ENCODE measurements at regions not wholly inside any gene's neighbourhood (a gene's known extent, or its start where the extent isn't known, plus 50 kb on each side); places are given as distances from the start of the nearest gene placed in this dataset.

DNA sequence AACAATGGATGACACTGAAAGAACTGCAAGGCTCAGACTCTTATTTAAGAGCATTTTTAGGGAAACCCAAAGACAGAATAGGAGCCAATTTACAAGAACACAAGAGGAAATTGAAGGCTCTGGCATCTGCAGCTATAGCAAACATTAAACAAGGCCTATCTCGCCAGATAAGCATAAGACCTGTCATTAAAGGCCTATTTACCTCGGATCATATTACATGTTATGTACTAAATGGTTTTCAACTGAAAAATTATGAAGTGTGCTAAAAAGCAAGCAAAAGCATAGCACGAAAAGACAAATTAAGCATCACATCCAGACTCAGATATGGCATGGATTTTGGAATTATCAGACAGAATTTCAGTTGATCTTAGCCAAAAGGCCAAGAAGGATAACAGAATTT lies 617.1 kb downstream of the SQOR start:
- BruUV-seq (replicated peaks) = no TSS peak
- no peaks in the 10 kb centered on the region for H3K27me3 Mint-ChIP-seq (ENCODE audit: unreplicated experiment)
- H3K4me1 Mint-ChIP-seq (ENCODE audit: low read depth, unreplicated experiment) = no peaks in the 10 kb centered on the region
- peaks cover 5% of the 10 kb centered on the region for H3K9me3 Mint-ChIP-seq (ENCODE audit: low read depth, unreplicated experiment)
- no peak for DNase-seq
- H3K36me3 Mint-ChIP-seq (ENCODE audit: insufficient read depth, unreplicated experiment) = no peaks in the 10 kb centered on the region
- intact Hi-C loops (cut with micrococcal nuclease; ENCODE audit: unreplicated experiment) = no loop called here
- TF ChIP-seq, protein P1, sequence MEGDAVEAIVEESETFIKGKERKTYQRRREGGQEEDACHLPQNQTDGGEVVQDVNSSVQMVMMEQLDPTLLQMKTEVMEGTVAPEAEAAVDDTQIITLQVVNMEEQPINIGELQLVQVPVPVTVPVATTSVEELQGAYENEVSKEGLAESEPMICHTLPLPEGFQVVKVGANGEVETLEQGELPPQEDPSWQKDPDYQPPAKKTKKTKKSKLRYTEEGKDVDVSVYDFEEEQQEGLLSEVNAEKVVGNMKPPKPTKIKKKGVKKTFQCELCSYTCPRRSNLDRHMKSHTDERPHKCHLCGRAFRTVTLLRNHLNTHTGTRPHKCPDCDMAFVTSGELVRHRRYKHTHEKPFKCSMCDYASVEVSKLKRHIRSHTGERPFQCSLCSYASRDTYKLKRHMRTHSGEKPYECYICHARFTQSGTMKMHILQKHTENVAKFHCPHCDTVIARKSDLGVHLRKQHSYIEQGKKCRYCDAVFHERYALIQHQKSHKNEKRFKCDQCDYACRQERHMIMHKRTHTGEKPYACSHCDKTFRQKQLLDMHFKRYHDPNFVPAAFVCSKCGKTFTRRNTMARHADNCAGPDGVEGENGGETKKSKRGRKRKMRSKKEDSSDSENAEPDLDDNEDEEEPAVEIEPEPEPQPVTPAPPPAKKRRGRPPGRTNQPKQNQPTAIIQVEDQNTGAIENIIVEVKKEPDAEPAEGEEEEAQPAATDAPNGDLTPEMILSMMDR (IDR thresholded peaks at IDR 0.05; ENCODE audit: unreplicated experiment) = no peak
- CTCF ChIA-PET = no interaction called here
- no peak overlapping the region for H3K4me3 Mint-ChIP-seq (ENCODE audit: low read depth, unreplicated experiment)
- no peak overlapping the region for H3K27ac Mint-ChIP-seq (ENCODE audit: unreplicated experiment)

DNA sequence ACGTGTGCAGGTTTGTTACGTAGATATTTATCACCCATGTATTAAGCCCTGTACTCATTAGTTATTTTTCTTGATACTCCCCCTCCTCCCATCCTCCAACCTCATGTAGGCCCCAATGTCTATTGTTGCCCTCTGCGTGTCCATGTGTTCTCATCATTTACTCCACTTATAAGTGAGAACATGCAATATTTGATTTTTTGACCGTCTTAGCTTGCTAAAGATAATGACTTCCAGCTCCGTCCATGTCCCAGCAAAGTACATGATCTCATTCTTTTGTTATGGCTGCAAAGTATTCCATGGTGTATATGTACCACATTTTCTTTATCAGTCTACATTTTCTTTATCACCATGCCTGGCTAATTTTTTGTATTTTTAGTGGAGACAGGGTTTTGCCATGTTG lies 623.2 kb downstream of the SQOR start:
- peaks cover 4% of the 10 kb centered on the region for H3K9me3 Mint-ChIP-seq (ENCODE audit: low read depth, unreplicated experiment)
- H3K27ac Mint-ChIP-seq (ENCODE audit: unreplicated experiment) = no peak overlapping the region
- no peak for DNase-seq
- CTCF ChIA-PET = no interaction called here
- H3K36me3 Mint-ChIP-seq (ENCODE audit: insufficient read depth, unreplicated experiment) = no peaks in the 10 kb centered on the region
- intact Hi-C loops (cut with micrococcal nuclease; ENCODE audit: unreplicated experiment) = no loop called here
- TF ChIP-seq, protein P1 (IDR thresholded peaks at IDR 0.05; ENCODE audit: unreplicated experiment) = no peak
- no peaks in the 10 kb centered on the region for H3K27me3 Mint-ChIP-seq (ENCODE audit: unreplicated experiment)
- H3K4me3 Mint-ChIP-seq (ENCODE audit: low read depth, unreplicated experiment) = no peak overlapping the region
- BruUV-seq (replicated peaks) = no TSS peak
- H3K4me1 Mint-ChIP-seq (ENCODE audit: low read depth, unreplicated experiment) = no peaks in the 10 kb centered on the region

DNA sequence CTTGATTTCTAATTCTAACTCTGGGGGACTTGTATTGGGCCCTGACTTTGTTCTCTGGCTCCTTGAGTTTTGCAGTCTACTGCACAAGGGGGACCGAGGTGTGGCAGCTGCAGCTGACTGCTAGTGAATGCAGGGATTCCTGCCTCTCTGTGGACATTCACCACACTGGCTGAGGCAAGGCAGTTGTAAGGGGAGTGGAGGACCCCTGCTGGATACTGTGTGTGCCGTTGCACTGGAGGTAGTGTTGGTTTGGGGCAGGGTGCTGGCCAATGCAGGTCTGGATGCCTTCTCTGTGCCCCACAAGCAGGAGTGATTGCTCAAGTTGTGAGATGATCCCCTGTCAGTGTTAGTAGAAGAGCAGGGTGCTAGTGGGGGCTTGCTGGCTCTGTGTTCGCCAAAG lies 626.1 kb downstream of the SQOR start:
- TF ChIP-seq, protein P1 (IDR thresholded peaks at IDR 0.05; ENCODE audit: unreplicated experiment) = no peak
- H3K4me1 Mint-ChIP-seq (ENCODE audit: low read depth, unreplicated experiment) = no peaks in the 10 kb centered on the region

DNA sequence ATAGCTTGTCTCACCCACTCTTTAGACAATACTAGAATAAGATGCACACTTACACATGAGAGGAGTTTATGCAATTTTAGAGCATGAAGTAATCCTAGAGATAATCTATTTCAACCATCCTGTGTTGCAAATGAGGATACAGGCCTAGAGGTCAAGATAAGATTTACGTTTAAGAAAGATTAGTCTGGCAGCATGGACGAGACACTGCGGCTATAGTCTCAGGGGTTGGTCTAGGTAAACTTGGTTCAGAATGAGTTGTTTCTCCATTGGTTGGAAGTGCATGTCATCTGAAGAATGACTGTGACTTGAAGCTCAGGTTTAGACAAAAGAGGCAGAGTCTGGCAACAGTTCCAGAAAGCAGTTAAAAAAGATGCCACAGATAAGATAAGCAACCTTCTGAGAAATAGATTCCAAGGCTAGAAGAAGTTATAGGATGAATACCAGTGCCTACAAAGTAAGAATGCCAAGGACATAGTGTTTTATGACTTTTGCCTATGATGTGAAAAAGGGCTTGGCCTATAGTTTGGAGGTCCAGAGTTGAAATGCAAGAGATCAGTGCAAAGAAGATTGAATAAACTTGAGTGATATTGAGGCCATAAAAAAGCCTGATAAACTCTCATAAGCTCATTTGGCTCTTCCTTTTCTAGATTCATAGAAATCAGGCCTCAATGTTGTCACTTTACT lies 631.0 kb downstream of the SQOR start:
- CTCF ChIA-PET = no interaction called here

More for the DNA sequence above, 626.1 kb downstream of the SQOR start:
- DNase-seq = peak; percentile 9
- no TSS peak for BruUV-seq (replicated peaks)
- no peak overlapping the region for H3K27ac Mint-ChIP-seq (ENCODE audit: unreplicated experiment)
- peaks cover 6% of the 10 kb centered on the region for H3K9me3 Mint-ChIP-seq (ENCODE audit: low read depth, unreplicated experiment)
- no peaks in the 10 kb centered on the region for H3K27me3 Mint-ChIP-seq (ENCODE audit: unreplicated experiment)
- H3K4me3 Mint-ChIP-seq (ENCODE audit: low read depth, unreplicated experiment) = no peak overlapping the region
- CTCF ChIA-PET = no interaction called here
- no peaks in the 10 kb centered on the region for H3K36me3 Mint-ChIP-seq (ENCODE audit: insufficient read depth, unreplicated experiment)
- intact Hi-C loops (cut with micrococcal nuclease; ENCODE audit: unreplicated experiment) = loop anchor here (5.0 kb wide), 1 partner anchor 169 kb away; no protein-coding TSS in a partner anchor

More for the DNA sequence above, 631.0 kb downstream of the SQOR start:
- DNase-seq = no peak
- intact Hi-C loops (cut with micrococcal nuclease; ENCODE audit: unreplicated experiment) = no loop called here
- H3K27me3 Mint-ChIP-seq (ENCODE audit: unreplicated experiment) = no peaks in the 10 kb centered on the region
- no peaks in the 10 kb centered on the region for H3K4me1 Mint-ChIP-seq (ENCODE audit: low read depth, unreplicated experiment)
- no peak overlapping the region for H3K4me3 Mint-ChIP-seq (ENCODE audit: low read depth, unreplicated experiment)
- H3K27ac Mint-ChIP-seq (ENCODE audit: unreplicated experiment) = no peak overlapping the region
- TF ChIP-seq, protein P1 (IDR thresholded peaks at IDR 0.05; ENCODE audit: unreplicated experiment) = no peak
- H3K36me3 Mint-ChIP-seq (ENCODE audit: insufficient read depth, unreplicated experiment) = no peaks in the 10 kb centered on the region
- BruUV-seq (replicated peaks) = no TSS peak
- peaks cover 3% of the 10 kb centered on the region for H3K9me3 Mint-ChIP-seq (ENCODE audit: low read depth, unreplicated experiment)
